Stimulated activated CD8-positive, alpha-beta memory T cell treated with anti-CD3 and anti-CD28 coated beads, Interleukin-7, amount 100 ng/mL, for 48 hours (primary cell): ENCODE measurements at regions not wholly inside any gene's neighbourhood (a gene's known extent, or its start where the extent isn't known, plus 50 kb on each side); places are given as distances from the start of the nearest gene placed in this dataset.
A peak's percentile ranks its signal among the peaks of the same experiment; 100 is the strongest.

Source experiments
- DNase-seq, 2 donors: peaks; one replicate each; pipeline ENCODE4 v3.0.0-alpha.2; 2020; ENCODE audit warnings: low read depth in 1 of 2; ENCODE audit errors: extremely low read depth in 1 of 2

DNA sequence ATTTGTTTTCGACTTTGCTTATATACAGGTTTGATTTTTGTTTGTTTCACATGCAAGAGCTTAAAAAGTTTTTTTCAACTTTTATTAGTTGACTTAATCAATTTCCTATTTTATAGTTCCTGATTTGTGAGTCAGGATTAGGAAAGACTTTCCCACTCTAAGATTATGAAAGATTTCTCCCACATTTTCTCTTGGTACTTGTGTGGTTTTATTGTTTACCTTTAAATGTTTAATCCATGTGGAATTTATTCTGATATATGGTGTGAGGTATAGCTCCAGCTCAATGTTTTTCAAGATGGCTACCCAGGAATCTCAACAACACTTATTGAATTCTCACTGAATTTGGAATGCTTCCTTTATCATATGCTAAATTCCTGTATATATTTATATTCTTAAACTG, 117.8 kb upstream of the LGALSL start:
- DNase-seq = no peak

DNA sequence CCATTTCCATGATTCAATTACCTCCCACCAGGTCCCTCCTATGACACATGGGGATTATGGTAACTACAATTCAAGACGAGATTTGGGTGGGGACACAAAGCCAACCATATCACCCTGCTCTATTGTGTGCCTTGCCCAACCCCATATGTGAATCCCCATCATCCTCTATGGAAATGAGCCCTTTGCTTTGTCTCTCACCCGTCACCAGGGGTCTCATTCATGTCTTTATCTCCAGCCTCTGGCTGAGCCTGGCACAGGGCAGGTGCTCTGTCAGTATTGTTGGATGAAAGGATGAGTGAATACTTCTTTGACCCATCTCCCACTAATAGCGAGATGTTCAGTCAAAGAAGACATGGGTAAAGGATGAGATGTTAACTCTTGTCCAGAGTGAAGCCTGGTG, 116.6 kb upstream of the LGALSL start:
- no peak for DNase-seq

DNA sequence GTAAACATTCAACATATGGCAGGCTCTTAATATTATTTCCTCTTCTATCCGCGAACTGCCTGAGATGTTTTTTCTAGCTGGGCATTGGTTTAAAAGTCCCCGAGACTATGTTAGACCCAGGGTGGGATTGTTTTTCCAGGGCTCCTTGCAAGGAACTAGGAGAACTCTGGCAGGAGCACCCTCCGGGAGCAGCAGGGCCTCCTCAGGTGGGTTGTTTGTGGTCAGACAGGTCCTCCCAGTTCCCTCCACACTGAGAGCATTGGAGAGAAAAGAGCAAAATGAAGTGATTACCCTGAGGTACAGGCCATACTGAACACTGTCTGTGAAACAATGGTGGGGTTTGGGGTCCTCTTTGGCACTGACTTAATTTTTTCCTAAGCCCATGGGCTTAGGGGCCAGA, 115.9 kb upstream of the LGALSL start:
- no peak for DNase-seq

DNA sequence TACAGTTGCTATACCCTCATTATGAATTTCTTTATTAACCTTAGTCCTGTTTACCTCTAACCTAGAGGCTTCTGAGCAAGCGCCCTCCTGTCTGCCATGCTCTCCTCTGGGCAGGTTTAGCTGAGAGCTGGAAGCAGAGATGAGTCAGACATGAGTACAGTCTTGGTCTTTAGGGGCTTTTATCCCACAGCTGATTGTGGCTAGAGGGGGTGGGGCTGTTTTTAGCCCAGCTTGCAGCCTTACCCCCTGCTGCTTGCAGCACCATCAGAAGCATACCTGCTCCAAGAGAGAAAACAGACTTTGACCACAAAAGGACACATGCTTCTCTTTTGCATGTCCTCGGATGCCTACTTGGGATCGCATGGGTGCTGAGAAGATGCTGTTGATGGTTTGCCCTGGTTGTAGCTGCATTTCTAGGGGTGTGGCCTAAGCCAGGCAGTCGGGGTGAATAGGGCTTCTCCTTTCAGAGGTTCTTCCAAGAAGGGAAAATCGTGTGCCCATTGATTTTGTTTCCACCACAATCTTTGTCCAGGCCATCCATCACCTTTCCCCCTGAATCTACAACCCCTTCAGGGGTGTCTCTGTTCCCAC, 115.0 kb upstream of the LGALSL start:
- DNase-seq = no peak

GRCh38 chr2:64341461-64341860, 112.5 kb upstream of the LGALSL start:
- no peak for DNase-seq

DNA sequence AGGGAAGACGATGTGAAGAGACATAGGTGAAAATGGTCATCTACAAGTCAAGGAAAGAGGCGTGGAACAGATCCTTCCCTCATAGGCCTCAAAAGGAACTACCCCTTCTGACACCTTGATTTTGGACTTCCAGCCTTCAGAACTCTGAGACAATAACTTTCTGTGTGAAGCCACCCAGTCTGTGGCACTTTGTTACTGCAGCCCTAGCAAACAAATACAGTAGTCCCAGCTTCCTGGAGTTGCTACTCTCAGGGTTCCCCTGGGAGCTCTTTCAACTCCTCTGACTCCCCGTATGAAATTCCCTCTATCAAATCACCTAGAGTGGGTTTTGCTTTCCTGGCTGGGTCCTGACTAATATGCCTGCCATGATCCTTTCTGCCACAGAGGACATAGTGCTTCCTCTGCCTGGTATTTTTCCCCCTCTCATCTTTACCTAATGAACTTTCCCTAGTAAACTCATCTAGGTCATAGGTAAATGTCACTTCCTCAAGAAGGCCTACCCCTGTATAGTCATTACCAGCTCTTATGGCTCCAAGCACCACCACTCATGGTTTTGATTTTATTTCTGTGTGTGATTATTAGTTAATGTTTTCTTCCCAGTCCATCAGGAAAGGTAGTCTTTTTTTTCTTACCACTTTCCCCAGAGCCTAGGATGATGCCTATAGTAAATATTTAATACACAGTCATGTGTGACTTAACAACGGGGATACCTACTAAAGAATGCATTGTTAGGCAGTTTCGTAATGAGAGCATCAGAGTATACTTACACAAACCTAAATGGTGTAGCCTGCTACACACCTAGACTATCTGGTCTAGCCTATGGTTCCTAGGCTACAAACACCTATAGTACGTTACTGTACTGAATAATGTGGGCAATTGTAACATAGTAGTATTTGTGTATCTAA, 111.5 kb upstream of the LGALSL start:
- DNase-seq = no peak

GRCh38 chr2:64344999-64345576, 108.9 kb upstream of the LGALSL start:
- DNase-seq = no peak

- DNase-seq = no peak
Measured at GRCh38 chr2:64345998-64346397, 108.0 kb upstream of the LGALSL start.

- DNase-seq = no peak
Measured at GRCh38 chr2:64348386-64349130, 105.4 kb upstream of the LGALSL start.

- no peak for DNase-seq
Measured at GRCh38 chr2:64349131-64349530, 104.8 kb upstream of the LGALSL start.

- DNase-seq = no peak
Measured at GRCh38 chr2:64350996-64351395, 103.0 kb upstream of the LGALSL start.

DNA sequence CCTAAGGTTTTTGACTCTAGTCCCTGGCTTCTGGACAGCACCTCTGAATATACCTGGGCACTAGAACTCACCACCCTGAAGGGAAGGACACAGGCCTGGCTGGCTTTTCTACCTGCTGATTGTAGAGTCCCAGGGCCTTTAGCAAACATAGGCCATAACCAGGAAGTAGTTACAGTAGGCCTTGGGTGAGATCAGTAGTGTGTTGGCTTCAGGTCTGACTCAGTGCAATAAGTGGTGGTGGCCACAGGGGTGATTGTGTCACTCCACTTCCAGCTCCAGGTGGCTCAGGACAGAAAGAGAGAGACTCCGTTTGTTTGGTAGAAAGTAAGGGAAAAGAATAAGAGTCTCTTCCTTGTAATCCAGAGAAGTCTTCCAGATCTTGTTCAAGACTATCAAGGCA, 101.7 kb upstream of the LGALSL start:
- DNase-seq = no peak

DNA sequence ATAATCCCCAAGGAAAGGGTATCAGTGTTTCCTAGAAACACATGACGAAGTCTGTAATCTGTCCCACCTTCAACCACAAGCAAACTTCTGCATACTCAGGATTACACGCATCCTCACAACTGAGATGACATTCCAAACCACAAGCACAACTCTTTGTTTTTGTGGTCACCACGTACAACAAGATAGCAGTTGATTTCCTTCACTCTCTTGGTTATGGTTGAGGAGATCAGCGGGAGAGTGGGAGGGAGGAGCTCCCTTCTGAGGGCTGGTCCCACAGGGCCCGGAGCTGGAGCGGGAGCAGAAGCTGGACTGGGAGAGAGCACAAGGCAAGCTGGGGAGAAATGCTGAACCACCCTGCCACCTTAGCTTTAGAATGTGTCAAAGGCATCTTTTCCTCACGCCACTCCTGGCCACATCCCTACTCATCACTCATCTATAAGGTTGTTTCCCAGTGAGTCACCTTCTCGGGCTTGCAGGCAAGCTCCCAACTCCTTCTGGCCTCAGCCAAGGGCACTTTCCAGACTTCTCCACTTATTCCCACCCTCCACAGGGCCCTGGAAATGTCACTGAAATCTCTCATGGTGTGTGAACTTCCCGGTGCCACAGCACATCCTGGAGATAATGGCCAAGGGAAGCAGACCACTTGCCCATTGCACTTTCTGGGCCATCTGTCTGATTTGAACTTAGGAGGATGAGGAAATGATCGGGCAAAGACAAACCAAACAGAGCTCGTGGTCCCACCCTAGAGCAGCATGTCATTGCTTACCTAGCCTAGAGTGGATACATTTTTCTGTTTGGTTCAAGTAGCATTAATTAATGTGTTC, 98.9 kb upstream of the LGALSL start:
- no peak for DNase-seq

GRCh38 chr2:64356906-64357305, 97.1 kb upstream of the LGALSL start:
- DNase-seq = no peak

GRCh38 chr2:64359171-64359891, 94.6 kb upstream of the LGALSL start:
- no peak for DNase-seq

- peak; percentile 33 to 71 for DNase-seq
Measured at GRCh38 chr2:64359892-64360657, 93.9 kb upstream of the LGALSL start.

- no peak for DNase-seq
Measured at GRCh38 chr2:64361151-64361938, 92.6 kb upstream of the LGALSL start.

DNA sequence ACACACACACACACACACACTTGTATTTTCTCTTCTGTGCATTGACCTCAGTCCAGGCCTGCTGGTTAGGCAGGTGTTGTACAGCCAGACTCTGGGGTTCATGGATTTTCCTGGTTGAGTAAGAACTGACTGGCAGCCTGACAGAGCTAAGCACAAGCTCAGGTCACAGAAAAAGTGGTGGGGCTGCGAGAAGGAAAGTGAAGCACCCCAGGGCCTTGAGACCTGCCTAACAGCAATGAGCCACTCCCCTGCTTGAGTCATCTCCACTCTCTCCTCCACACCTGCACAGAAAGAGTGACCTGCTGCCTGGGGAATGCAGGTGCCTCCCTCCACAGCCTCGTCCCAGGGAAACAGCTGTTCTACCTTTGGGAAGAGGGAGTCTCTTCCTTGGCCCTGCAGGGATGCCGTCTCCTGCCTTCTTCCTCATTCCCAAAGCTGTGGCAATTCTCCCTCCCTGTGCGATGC, 91.4 kb upstream of the LGALSL start:
- no peak for DNase-seq
